ENCODE measurements at regions not wholly inside any gene's neighbourhood (a gene's known extent, or its start where the extent isn't known, plus 50 kb on each side); places are given as distances from the start of the nearest gene placed in this dataset.

DNA sequence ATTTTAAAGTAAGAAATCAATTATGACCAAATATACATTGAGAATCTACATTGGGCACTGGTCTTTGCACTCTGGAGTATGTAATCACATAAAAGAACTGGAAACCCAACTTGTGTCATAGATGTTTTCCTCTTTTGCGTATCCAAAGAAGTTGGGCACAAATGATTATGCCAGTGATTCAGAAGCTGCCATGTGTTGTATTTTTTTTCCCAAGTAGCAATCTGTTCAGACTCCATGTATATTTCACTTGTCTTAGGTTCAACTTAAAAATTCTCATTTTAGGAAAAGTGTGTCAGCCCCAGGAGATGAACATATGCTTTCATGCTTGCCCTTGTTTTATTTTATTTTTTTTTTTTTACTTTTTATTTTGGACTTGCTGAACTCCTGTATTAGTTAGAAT is 441.5 kb downstream of the PDZRN4 start:
- TF ChIP-seq EZH2phosphoT487 (IDR thresholded peaks at IDR 0.05; ENCODE audit: borderline replicate concordance, low read length) = no peak
- TF ChIP-seq, protein P1, sequence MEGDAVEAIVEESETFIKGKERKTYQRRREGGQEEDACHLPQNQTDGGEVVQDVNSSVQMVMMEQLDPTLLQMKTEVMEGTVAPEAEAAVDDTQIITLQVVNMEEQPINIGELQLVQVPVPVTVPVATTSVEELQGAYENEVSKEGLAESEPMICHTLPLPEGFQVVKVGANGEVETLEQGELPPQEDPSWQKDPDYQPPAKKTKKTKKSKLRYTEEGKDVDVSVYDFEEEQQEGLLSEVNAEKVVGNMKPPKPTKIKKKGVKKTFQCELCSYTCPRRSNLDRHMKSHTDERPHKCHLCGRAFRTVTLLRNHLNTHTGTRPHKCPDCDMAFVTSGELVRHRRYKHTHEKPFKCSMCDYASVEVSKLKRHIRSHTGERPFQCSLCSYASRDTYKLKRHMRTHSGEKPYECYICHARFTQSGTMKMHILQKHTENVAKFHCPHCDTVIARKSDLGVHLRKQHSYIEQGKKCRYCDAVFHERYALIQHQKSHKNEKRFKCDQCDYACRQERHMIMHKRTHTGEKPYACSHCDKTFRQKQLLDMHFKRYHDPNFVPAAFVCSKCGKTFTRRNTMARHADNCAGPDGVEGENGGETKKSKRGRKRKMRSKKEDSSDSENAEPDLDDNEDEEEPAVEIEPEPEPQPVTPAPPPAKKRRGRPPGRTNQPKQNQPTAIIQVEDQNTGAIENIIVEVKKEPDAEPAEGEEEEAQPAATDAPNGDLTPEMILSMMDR (conservative IDR thresholded peaks at IDR 0.05; ENCODE audit: low read depth, low read length) = no peak
- no peak for TF ChIP-seq EZH2 (IDR thresholded peaks at IDR 0.05; ENCODE audit: low read length, unreplicated experiment)
- Histone ChIP-seq H3K4me3 (ENCODE audit: low read length) (no peak overlapping the region), H3K79me2 (ENCODE audit: low read length) (no peaks in the 10 kb centered on the region), H3K9me3 (ENCODE audit: low read length) (no peaks in the 10 kb centered on the region), H3K36me3 (ENCODE audit: low read depth, low read length) (no peaks in the 10 kb centered on the region), H3K9ac (ENCODE audit: low read length) (no peak overlapping the region), H3F3A (ENCODE audit: low read length, unreplicated experiment) (no peaks in the 10 kb centered on the region), H3K27me3 (ENCODE audit: low read length) (peaks cover 5% of the 10 kb centered on the region; the same call in 1 of the 2 replicates), H3K9me2 (replicated peaks; ENCODE audit: low read length) (no peaks in the 10 kb centered on the region), H2AFZ (ENCODE audit: low read length) (no peak overlapping the region), H3K4me1 (ENCODE audit: insufficient read depth, low read length) (no peaks in the 10 kb centered on the region), H4K20me1 (ENCODE audit: low read length) (no peaks in the 10 kb centered on the region), H3K27ac (ENCODE audit: low read length) (no peak overlapping the region), H3K4me2 (ENCODE audit: low read length) (no peak overlapping the region)
- intact Hi-C loops (cut with micrococcal nuclease) = no loop called here
- DNase-seq (no peak), ATAC-seq (no peak)
- BruUV-seq (replicated peaks) = no TSS peak
- POLR2A ChIA-PET (ENCODE audit: unreplicated experiment) = no interaction called here
- CTCF ChIA-PET = no interaction called here

DNA sequence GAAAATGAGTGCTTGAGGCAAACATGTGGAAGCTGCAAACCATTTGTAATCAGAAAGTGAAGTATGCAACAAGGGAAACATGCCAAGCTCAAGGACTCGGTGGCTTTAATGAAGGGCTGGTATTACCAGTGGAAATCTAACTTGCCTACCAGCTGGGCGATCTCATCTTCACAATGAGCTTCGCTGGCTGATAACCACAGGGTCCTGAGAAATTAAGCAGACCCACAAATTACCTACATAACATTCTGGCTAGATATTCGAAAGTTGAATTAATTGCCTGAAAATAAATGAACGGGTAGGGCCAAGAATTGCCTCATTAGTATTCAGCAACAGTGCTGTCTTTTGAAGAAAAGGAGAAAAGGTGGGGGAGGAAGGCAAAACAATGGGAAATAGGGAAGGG is 439.4 kb downstream of the PDZRN4 start:
- DNase-seq = no peak
- no TSS peak for BruUV-seq (replicated peaks)
- Histone ChIP-seq H3K27me3 (ENCODE audit: low read length) (peaks cover 5% of the 10 kb centered on the region; the same call in 1 of the 2 replicates), H3K9me3 (ENCODE audit: low read length) (no peaks in the 10 kb centered on the region), H3K4me2 (ENCODE audit: low read length) (no peak overlapping the region), H3K4me3 (ENCODE audit: low read length) (no peak overlapping the region), H2AFZ (ENCODE audit: low read length) (no peak overlapping the region), H4K20me1 (ENCODE audit: low read length) (no peaks in the 10 kb centered on the region), H3K4me1 (ENCODE audit: insufficient read depth, low read length) (no peaks in the 10 kb centered on the region), H3K9ac (ENCODE audit: low read length) (no peak overlapping the region), H3F3A (ENCODE audit: low read length, unreplicated experiment) (no peaks in the 10 kb centered on the region), H3K79me2 (ENCODE audit: low read length) (no peaks in the 10 kb centered on the region), H3K36me3 (ENCODE audit: low read depth, low read length) (no peaks in the 10 kb centered on the region), H3K9me2 (replicated peaks; ENCODE audit: low read length) (no peaks in the 10 kb centered on the region), H3K27ac (ENCODE audit: low read length) (no peak overlapping the region)
- POLR2A ChIA-PET (ENCODE audit: unreplicated experiment) = no interaction called here
- TF ChIP-seq, protein P1 (conservative IDR thresholded peaks at IDR 0.05; ENCODE audit: low read depth, low read length) = no peak
- TF ChIP-seq EZH2phosphoT487 (IDR thresholded peaks at IDR 0.05; ENCODE audit: borderline replicate concordance, low read length) (no peak), EZH2 (IDR thresholded peaks at IDR 0.05; ENCODE audit: low read length, unreplicated experiment) (no peak)
- intact Hi-C loops (cut with micrococcal nuclease) = no loop called here
- ATAC-seq = no peak
- CTCF ChIA-PET = no interaction called here

DNA sequence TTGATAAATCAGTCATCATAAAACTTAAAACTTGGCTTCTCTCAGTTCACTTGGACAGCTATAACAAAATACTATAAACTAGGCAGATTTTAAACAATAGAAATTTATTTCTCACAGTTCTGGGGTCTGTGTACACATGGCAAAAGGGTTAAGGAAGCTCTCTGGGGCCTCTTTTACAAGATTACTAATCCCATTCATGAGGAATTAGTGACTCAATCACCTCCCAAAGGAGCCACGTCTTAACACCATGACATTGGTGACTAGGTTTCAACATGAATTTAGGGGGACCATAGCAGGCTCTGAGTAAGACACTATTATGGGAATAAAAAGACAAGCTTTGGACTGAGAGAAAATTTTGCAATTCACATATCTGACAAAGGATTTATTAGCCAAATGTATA is 436.5 kb downstream of the PDZRN4 start:
- CTCF ChIA-PET = no interaction called here
- POLR2A ChIA-PET (ENCODE audit: unreplicated experiment) = no interaction called here
- Histone ChIP-seq H3K79me2 (ENCODE audit: low read length) (no peaks in the 10 kb centered on the region), H3K36me3 (ENCODE audit: low read depth, low read length) (no peaks in the 10 kb centered on the region), H3K9ac (ENCODE audit: low read length) (no peak overlapping the region), H3K4me1 (ENCODE audit: insufficient read depth, low read length) (no peaks in the 10 kb centered on the region), H2AFZ (ENCODE audit: low read length) (no peak overlapping the region), H3K27me3 (ENCODE audit: low read length) (no peaks in the 10 kb centered on the region; the same call in 1 of the 2 replicates), H3F3A (ENCODE audit: low read length, unreplicated experiment) (no peaks in the 10 kb centered on the region), H3K9me2 (replicated peaks; ENCODE audit: low read length) (no peaks in the 10 kb centered on the region), H3K9me3 (ENCODE audit: low read length) (no peaks in the 10 kb centered on the region), H3K4me2 (ENCODE audit: low read length) (no peak overlapping the region), H3K27ac (ENCODE audit: low read length) (no peak overlapping the region), H4K20me1 (ENCODE audit: low read length) (no peaks in the 10 kb centered on the region), H3K4me3 (ENCODE audit: low read length) (no peak overlapping the region)
- intact Hi-C loops (cut with micrococcal nuclease) = no loop called here
- TF ChIP-seq EZH2phosphoT487 (IDR thresholded peaks at IDR 0.05; ENCODE audit: borderline replicate concordance, low read length) = no peak
- TF ChIP-seq EZH2 (IDR thresholded peaks at IDR 0.05; ENCODE audit: low read length, unreplicated experiment) = no peak
- TF ChIP-seq, protein P1 (conservative IDR thresholded peaks at IDR 0.05; ENCODE audit: low read depth, low read length) = no peak
- no TSS peak for BruUV-seq (replicated peaks)
- no peak for DNase-seq
- no peak for ATAC-seq

Measured in PC-3 (cell line).